ENCODE measurements at regions not wholly inside any gene's neighbourhood (a gene's known extent, or its start where the extent isn't known, plus 50 kb on each side); places are given as distances from the start of the nearest gene placed in this dataset.

GRCh38 chr5:163826201-163826600 lies 320.8 kb downstream of the MAT2B start:
- H3K27ac ChIP-seq, result no peak overlapping the region
- no peak overlapping the region for H3K4me3 ChIP-seq (replicated peaks in 1 of 3)
- H3K27me3 ChIP-seq, result no peaks in the 10 kb centered on the region
- no peaks in the 10 kb centered on the region for H3K4me1 ChIP-seq
- no peak for DNase-seq
- intact Hi-C loops (cut with DNase I), result no loop called here
- H3K9me3 ChIP-seq, result no peaks in the 10 kb centered on the region
- TF ChIP-seq POLR2A (IDR thresholded peaks at IDR 0.05) (no peak), CTCF (IDR thresholded peaks at IDR 0.05) (no peak)
- H3K36me3 ChIP-seq, result no peaks in the 10 kb centered on the region
- 83 to 88% methylated on average over 3 of the region's 3 CpGs for WGBS, 2 donors

- Histone ChIP-seq H3K36me3 (no peaks in the 10 kb centered on the region), H3K27me3 (no peaks in the 10 kb centered on the region), H3K27ac (no peak overlapping the region), H3K9me3 (no peaks in the 10 kb centered on the region), H3K4me3 (replicated peaks in 1 of 3) (no peak overlapping the region), H3K4me1 (no peaks in the 10 kb centered on the region)
- 87% methylated on average over 4 of the region's 4 CpGs for WGBS, 2 donors
- TF ChIP-seq CTCF (IDR thresholded peaks at IDR 0.05) (no peak), POLR2A (IDR thresholded peaks at IDR 0.05) (no peak)
- intact Hi-C loops (cut with DNase I), result no loop called here
- DNase-seq, result no peak
These were observed 326.7 kb downstream of the MAT2B start for GRCh38 chr5:163832155-163832554.

- TF ChIP-seq CTCF (IDR thresholded peaks at IDR 0.05), result no peak
- no peak for TF ChIP-seq POLR2A (IDR thresholded peaks at IDR 0.05)
These were observed 333.3 kb downstream of the MAT2B start for GRCh38 chr5:163838738-163839137.

GRCh38 chr5:163846512-163846911 lies 341.1 kb downstream of the MAT2B start:
- DNase-seq, result no peak
- Histone ChIP-seq H3K4me3 (replicated peaks in 1 of 3) (no peak overlapping the region), H3K9me3 (no peaks in the 10 kb centered on the region), H3K27me3 (no peaks in the 10 kb centered on the region), H3K36me3 (no peaks in the 10 kb centered on the region), H3K4me1 (no peaks in the 10 kb centered on the region), H3K27ac (no peak overlapping the region)
- intact Hi-C loops (cut with DNase I), result no loop called here
- WGBS, 2 donors, result 64 to 71% methylated on average over 1 of the region's 1 CpG
- TF ChIP-seq POLR2A (IDR thresholded peaks at IDR 0.05) (no peak), CTCF (IDR thresholded peaks at IDR 0.05) (no peak)

More at GRCh38 chr5:163838738-163839137, 333.3 kb downstream of the MAT2B start:
- Histone ChIP-seq H3K9me3 (no peaks in the 10 kb centered on the region), H3K27ac (no peak overlapping the region), H3K36me3 (no peaks in the 10 kb centered on the region), H3K27me3 (no peaks in the 10 kb centered on the region), H3K4me3 (replicated peaks in 1 of 3) (no peak overlapping the region), H3K4me1 (no peaks in the 10 kb centered on the region)
- WGBS, 2 donors, result 43 to 66% methylated on average over 1 of the region's 1 CpG
- DNase-seq, result no peak
- intact Hi-C loops (cut with DNase I), result no loop called here

- Histone ChIP-seq H3K27ac (no peak overlapping the region), H3K27me3 (no peaks in the 10 kb centered on the region), H3K4me1 (no peaks in the 10 kb centered on the region), H3K9me3 (no peaks in the 10 kb centered on the region), H3K36me3 (no peaks in the 10 kb centered on the region), H3K4me3 (replicated peaks in 1 of 3) (no peak overlapping the region)
- intact Hi-C loops (cut with DNase I), result no loop called here
- 90 to 92% methylated on average over 1 of the region's 1 CpG for WGBS, 2 donors
- no peak for DNase-seq
- no peak for TF ChIP-seq CTCF (IDR thresholded peaks at IDR 0.05)
- TF ChIP-seq POLR2A (IDR thresholded peaks at IDR 0.05), result no peak
These were observed 350.3 kb downstream of the MAT2B start for GRCh38 chr5:163855754-163856153.

Measured in thyroid gland (tissue), 4 donors.